ENCODE measurements at regions not wholly inside any gene's neighbourhood (a gene's known extent, or its start where the extent isn't known, plus 50 kb on each side); places are given as distances from the start of the nearest gene placed in this dataset.

DNA sequence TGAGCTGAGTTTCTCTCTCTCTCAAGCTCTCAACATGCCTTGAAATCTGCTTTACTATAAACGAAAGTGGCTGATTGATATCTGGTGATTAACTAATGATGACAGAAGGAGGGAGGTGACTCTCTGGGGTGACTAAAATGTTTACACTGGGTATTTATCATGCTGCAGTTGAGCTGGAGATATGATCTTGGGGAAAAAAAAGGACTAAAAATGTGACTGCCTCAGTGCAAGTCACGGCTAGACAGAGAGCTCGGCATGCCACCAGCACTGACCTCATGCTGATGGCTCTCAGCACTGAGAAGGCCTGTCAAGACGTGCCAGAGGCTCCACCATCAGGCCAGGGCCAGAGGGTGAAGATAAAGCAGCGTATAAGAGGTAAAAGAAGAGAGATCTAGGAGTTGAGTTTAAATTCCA, 103.1 kb upstream of the SPACA1 start:
- ATAC-seq: peak; percentile 93
- TF ChIP-seq ZNF8 (CRISPR knock-in tag; IDR thresholded peaks at IDR 0.05) (peak; percentile 55; the same call in 1 of the 2 replicates), ESRRG (CRISPR knock-in tag; IDR thresholded peaks at IDR 0.05) (no peak)

DNA sequence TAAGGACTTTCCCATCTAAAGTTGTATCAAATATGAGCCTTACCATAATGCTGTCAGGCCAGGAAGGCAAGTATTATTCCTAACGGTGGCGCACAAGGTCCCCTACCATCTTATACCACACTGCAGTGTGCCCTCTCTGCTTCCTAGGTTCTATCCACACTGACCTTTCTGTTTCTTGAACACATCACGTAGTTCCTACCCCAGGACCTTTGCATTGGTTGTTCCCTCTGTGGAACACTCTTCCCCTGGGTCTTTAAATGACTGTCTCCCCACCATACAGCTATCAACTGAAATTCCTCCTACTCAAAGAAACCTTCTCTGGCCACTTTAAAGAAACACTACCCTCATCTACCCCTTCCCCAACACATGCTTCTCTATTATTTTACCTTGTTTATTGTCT, 104.5 kb upstream of the SPACA1 start:
- ATAC-seq: no peak
- TF ChIP-seq ZFP30 (CRISPR knock-in tag; IDR thresholded peaks at IDR 0.05): no peak
- no peak for TF ChIP-seq ZNF565 (CRISPR knock-in tag; conservative IDR thresholded peaks at IDR 0.05; ENCODE audit: low read depth)
- no peak for TF ChIP-seq SNAI2 (CRISPR knock-in tag; IDR thresholded peaks at IDR 0.05)
- no peak for TF ChIP-seq ZC3H10 (CRISPR knock-in tag; IDR thresholded peaks at IDR 0.05)
- TF ChIP-seq, protein P1, sequence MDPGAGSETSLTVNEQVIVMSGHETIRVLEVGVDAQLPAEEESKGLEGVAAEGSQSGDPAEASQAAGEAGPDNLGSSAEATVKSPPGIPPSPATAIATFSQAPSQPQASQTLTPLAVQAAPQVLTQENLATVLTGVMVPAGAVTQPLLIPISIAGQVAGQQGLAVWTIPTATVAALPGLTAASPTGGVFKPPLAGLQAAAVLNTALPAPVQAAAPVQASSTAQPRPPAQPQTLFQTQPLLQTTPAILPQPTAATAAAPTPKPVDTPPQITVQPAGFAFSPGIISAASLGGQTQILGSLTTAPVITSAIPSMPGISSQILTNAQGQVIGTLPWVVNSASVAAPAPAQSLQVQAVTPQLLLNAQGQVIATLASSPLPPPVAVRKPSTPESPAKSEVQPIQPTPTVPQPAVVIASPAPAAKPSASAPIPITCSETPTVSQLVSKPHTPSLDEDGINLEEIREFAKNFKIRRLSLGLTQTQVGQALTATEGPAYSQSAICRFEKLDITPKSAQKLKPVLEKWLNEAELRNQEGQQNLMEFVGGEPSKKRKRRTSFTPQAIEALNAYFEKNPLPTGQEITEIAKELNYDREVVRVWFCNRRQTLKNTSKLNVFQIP (CRISPR knock-in tag; IDR thresholded peaks at IDR 0.05; ENCODE audit: borderline replicate concordance, low read depth): no peak
- TF ChIP-seq ESRRG (CRISPR knock-in tag; IDR thresholded peaks at IDR 0.05): no peak
- no peak for TF ChIP-seq GLIS3 (CRISPR knock-in tag; IDR thresholded peaks at IDR 0.05)
- no peak for TF ChIP-seq ISL1 (CRISPR knock-in tag; IDR thresholded peaks at IDR 0.05)
- TF ChIP-seq TOX (CRISPR knock-in tag; IDR thresholded peaks at IDR 0.05; ENCODE audit: borderline replicate concordance): no peak
- no peak for TF ChIP-seq PPARA (CRISPR knock-in tag; IDR thresholded peaks at IDR 0.05; ENCODE audit: borderline replicate concordance)
- no peak for TF ChIP-seq ZNF8 (CRISPR knock-in tag; IDR thresholded peaks at IDR 0.05)
- TF ChIP-seq, protein P2, sequence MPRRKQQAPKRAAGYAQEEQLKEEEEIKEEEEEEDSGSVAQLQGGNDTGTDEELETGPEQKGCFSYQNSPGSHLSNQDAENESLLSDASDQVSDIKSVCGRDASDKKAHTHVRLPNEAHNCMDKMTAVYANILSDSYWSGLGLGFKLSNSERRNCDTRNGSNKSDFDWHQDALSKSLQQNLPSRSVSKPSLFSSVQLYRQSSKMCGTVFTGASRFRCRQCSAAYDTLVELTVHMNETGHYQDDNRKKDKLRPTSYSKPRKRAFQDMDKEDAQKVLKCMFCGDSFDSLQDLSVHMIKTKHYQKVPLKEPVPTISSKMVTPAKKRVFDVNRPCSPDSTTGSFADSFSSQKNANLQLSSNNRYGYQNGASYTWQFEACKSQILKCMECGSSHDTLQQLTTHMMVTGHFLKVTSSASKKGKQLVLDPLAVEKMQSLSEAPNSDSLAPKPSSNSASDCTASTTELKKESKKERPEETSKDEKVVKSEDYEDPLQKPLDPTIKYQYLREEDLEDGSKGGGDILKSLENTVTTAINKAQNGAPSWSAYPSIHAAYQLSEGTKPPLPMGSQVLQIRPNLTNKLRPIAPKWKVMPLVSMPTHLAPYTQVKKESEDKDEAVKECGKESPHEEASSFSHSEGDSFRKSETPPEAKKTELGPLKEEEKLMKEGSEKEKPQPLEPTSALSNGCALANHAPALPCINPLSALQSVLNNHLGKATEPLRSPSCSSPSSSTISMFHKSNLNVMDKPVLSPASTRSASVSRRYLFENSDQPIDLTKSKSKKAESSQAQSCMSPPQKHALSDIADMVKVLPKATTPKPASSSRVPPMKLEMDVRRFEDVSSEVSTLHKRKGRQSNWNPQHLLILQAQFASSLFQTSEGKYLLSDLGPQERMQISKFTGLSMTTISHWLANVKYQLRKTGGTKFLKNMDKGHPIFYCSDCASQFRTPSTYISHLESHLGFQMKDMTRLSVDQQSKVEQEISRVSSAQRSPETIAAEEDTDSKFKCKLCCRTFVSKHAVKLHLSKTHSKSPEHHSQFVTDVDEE (CRISPR knock-in tag; IDR thresholded peaks at IDR 0.05): no peak
- no peak for TF ChIP-seq ARNTL (CRISPR knock-in tag; IDR thresholded peaks at IDR 0.05; ENCODE audit: borderline replicate concordance, low read depth)
- TF ChIP-seq, protein P3, sequence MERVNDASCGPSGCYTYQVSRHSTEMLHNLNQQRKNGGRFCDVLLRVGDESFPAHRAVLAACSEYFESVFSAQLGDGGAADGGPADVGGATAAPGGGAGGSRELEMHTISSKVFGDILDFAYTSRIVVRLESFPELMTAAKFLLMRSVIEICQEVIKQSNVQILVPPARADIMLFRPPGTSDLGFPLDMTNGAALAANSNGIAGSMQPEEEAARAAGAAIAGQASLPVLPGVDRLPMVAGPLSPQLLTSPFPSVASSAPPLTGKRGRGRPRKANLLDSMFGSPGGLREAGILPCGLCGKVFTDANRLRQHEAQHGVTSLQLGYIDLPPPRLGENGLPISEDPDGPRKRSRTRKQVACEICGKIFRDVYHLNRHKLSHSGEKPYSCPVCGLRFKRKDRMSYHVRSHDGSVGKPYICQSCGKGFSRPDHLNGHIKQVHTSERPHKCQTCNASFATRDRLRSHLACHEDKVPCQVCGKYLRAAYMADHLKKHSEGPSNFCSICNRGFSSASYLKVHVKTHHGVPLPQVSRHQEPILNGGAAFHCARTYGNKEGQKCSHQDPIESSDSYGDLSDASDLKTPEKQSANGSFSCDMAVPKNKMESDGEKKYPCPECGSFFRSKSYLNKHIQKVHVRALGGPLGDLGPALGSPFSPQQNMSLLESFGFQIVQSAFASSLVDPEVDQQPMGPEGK (CRISPR knock-in tag; IDR thresholded peaks at IDR 0.05; ENCODE audit: borderline replicate concordance): no peak
- no peak for TF ChIP-seq CSDC2 (CRISPR knock-in tag; IDR thresholded peaks at IDR 0.05)
- no peak for TF ChIP-seq RARB (CRISPR knock-in tag; IDR thresholded peaks at IDR 0.05)
- TF ChIP-seq, protein P4, sequence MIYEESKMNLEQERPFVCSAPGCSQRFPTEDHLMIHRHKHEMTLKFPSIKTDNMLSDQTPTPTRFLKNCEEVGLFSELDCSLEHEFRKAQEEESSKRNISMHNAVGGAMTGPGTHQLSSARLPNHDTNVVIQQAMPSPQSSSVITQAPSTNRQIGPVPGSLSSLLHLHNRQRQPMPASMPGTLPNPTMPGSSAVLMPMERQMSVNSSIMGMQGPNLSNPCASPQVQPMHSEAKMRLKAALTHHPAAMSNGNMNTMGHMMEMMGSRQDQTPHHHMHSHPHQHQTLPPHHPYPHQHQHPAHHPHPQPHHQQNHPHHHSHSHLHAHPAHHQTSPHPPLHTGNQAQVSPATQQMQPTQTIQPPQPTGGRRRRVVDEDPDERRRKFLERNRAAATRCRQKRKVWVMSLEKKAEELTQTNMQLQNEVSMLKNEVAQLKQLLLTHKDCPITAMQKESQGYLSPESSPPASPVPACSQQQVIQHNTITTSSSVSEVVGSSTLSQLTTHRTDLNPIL (CRISPR knock-in tag; IDR thresholded peaks at IDR 0.05; ENCODE audit: low read depth): no peak
- no peak for TF ChIP-seq TCF4 (CRISPR knock-in tag; IDR thresholded peaks at IDR 0.05; ENCODE audit: borderline replicate concordance)
- no peak for TF ChIP-seq ZNF70 (CRISPR knock-in tag; IDR thresholded peaks at IDR 0.05)
- TF ChIP-seq, protein P5, sequence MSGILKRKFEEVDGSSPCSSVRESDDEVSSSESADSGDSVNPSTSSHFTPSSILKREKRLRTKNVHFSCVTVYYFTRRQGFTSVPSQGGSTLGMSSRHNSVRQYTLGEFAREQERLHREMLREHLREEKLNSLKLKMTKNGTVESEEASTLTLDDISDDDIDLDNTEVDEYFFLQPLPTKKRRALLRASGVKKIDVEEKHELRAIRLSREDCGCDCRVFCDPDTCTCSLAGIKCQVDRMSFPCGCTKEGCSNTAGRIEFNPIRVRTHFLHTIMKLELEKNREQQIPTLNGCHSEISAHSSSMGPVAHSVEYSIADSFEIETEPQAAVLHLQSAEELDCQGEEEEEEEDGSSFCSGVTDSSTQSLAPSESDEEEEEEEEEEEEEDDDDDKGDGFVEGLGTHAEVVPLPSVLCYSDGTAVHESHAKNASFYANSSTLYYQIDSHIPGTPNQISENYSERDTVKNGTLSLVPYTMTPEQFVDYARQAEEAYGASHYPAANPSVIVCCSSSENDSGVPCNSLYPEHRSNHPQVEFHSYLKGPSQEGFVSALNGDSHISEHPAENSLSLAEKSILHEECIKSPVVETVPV (CRISPR knock-in tag; IDR thresholded peaks at IDR 0.05): no peak

DNA sequence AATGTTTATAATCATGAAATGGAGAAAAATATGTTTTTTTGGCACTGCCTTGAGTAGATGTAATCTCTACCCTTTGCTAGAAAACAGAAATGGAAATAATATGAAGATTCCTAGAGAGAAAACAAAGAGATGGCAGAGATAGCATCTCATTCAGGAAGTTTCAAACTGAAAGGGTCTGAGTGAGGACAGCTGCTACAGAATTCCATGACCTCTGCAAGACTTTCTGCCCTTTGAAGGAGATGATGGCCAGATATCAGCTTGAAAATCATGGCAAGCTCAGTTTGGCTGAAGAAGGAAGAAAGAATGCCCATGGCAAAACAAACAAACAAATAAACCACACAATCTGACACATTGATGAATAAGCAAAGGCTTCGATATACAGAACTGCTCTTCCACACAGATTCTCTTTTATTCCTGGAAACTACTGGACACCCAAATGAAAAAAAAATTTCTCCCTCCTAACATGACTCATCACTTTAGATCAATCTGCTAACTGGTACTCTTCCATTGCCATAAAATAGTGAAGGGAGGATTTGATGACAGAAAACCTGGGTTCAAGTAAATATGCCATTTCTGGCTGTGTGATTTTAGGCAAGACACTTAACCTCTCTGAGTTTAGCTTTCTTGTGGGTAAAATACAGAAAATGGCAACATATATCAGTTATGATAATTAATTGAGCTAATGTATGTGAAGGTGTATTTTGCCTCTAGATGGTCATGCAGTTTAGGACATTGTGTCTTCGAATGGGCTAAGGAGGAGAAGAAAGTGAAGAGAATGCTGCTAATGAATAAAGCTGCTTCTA, 105.9 kb upstream of the SPACA1 start:
- no peak for TF ChIP-seq ZNF565 (CRISPR knock-in tag; conservative IDR thresholded peaks at IDR 0.05; ENCODE audit: low read depth)
- TF ChIP-seq TCF4 (CRISPR knock-in tag; IDR thresholded peaks at IDR 0.05; ENCODE audit: borderline replicate concordance): peak; percentile 46; the same call in 1 of the 2 replicates
- TF ChIP-seq, protein P3 (CRISPR knock-in tag; IDR thresholded peaks at IDR 0.05; ENCODE audit: borderline replicate concordance): no peak
- TF ChIP-seq ZNF70 (CRISPR knock-in tag; IDR thresholded peaks at IDR 0.05): no peak
- TF ChIP-seq ZNF8 (CRISPR knock-in tag; IDR thresholded peaks at IDR 0.05): no peak
- no peak for TF ChIP-seq TOX (CRISPR knock-in tag; IDR thresholded peaks at IDR 0.05; ENCODE audit: borderline replicate concordance)
- no peak for TF ChIP-seq ESRRG (CRISPR knock-in tag; IDR thresholded peaks at IDR 0.05)
- peak; percentile 38; the same call in 1 of the 2 replicates for TF ChIP-seq BACH2 (CRISPR knock-in tag; IDR thresholded peaks at IDR 0.05; ENCODE audit: borderline replicate concordance)
- ATAC-seq: no peak
